Peyer's patch (tissue), 4 donors: ENCODE measurements at regions not wholly inside any gene's neighbourhood (a gene's known extent, or its start where the extent isn't known, plus 50 kb on each side); places are given as distances from the start of the nearest gene placed in this dataset.

Source experiments
- CTCF ChIP-seq, 6 experiments: fragments of 450-650 bp in 4 of 6; fragments of 200-600 bp in 2 of 6; sonication (generic) in 1 of 6; IDR thresholded peaks; one replicate each; pipeline ENCODE4 v1.5.1; 2017 to 2019; ENCODE audit warnings: antibody characterized with exemption in 6 of 6, mild to moderate bottlenecking in 3 of 6, moderate library complexity in 1 of 6
- POLR2A ChIP-seq, 2 donors: fragments of 450-650 bp; IDR thresholded peaks; one replicate each; pipeline ENCODE4 v1.5.1; 2017; ENCODE audit warnings: antibody characterized with exemption in 2 of 2, mild to moderate bottlenecking in 2 of 2, moderate library complexity in 2 of 2

- TF ChIP-seq CTCF (IDR thresholded peaks at IDR 0.05): no peak
- no peak for TF ChIP-seq POLR2A (IDR thresholded peaks at IDR 0.05)
Measured at GRCh38 chr10:108597657-108598319, 1325.5 kb downstream of the XPNPEP1 start.
